GM13977 (cell line): ENCODE measurements at regions not wholly inside any gene's neighbourhood (a gene's known extent, or its start where the extent isn't known, plus 50 kb on each side); places are given as distances from the start of the nearest gene placed in this dataset.
"Not testable (repeated sequence)": the region's sequence is repeated elsewhere in the genome, so short reads cannot be mapped to it uniquely, and the experiment has no call there.

Source experiments
- DNase-seq: peaks from one replicate; pipeline ENCODE4 v3.0.0; 2012; ENCODE audit warnings: low spot score
- in situ Hi-C: fragments of 300-500 bp; cut with MboI; formaldehyde crosslinking; loops from one replicate; pipeline ENCODE4 v1.12.0; 2022; ENCODE audit warnings: low sequenced_read_pairs, low pct_unique_long_range_greater_than_20kb, mixed read lengths, inconsistent platforms; ENCODE audit not compliant: unreplicated experiment
- TF ChIP-seq, protein P1 (sequence below): IDR thresholded peaks from 2 replicates; pipeline ENCODE4 v1.5.1; 2012; ENCODE audit warnings: mild to moderate bottlenecking, control low read depth; ENCODE audit not compliant: insufficient read depth; ENCODE audit errors: extremely low read depth, missing control alignments

DNA sequence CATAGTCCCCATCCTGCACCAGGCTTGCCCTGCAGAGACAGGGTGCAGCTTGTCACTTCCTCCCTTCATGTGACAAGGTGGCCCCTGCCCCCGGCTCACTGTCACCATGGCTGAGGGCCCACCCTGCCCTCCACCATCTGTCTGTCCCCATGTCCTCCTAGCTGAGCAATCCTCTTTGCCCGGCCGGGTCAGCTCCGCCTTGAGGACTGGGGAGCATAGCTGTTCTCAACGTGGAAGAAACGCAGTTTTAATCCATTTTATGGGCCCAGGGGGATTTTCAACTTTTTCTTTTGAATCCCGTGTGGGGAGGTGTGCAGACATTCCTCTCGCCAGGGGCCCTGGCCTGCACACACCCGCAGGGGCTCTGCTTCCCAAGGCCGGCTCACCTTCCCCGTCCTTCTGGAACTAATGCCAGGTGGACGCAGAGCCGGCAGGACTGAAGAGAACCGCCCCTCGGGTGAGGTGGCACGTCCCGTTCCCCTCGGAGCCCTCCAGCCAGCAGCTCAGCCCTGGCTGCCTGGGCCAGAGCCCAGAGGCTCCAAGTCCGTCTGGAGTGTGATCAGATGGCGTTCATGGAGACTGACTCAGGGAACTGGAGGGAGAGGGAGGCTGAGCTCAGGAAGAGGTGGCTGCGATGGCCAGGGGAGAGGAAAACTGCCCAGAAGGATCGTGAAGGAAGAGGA is 1108.7 kb downstream of the BRD1 start:
- TF ChIP-seq, protein P1, sequence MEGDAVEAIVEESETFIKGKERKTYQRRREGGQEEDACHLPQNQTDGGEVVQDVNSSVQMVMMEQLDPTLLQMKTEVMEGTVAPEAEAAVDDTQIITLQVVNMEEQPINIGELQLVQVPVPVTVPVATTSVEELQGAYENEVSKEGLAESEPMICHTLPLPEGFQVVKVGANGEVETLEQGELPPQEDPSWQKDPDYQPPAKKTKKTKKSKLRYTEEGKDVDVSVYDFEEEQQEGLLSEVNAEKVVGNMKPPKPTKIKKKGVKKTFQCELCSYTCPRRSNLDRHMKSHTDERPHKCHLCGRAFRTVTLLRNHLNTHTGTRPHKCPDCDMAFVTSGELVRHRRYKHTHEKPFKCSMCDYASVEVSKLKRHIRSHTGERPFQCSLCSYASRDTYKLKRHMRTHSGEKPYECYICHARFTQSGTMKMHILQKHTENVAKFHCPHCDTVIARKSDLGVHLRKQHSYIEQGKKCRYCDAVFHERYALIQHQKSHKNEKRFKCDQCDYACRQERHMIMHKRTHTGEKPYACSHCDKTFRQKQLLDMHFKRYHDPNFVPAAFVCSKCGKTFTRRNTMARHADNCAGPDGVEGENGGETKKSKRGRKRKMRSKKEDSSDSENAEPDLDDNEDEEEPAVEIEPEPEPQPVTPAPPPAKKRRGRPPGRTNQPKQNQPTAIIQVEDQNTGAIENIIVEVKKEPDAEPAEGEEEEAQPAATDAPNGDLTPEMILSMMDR, result no peak
- DNase-seq, result no peak
- in situ Hi-C loops, result no loop called here

DNA sequence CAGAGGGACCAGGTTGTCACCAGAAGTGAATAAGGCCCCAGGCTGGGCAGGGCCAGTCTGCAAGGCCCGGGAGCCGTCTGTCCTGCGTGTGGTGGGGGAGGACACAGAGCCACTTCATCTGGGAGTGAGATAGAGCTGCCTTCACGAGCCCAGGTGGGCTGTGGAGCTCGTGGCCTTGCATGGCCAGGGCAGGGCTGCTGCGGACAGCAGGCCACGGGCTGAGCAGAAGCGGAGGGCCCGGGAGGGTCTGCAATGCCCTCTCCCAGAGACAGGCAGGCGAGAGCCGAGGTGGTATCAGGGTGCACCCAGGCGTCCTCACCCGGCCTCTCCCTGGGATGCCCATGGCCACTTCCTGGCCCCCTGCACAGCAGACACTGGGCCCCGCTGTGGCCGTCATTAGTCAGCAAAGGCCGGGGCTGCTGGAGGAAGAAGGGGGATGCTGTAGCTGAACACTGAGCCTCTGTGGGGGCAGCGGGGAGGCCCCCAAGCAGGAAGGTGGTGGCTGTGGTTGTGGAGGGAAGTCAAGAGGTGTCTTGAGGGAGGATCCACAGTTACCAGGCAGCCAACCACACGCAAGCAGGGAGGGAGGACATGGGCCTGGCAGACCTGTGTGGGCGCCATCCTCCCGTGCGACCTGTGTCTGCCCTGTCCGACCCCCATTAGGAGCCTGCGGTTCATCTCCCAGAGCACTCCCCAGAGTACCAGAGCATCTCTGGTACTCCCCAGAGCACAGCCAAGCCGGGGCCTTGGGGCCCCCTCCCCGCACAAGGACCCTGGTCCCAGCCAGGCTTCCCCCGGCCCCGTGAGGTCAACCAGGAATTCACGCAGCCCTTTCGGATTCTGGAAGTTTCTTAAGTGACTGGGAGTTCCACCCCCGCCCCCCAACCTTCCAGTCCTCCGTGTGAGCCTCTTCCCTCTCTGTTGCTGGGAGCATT is 1109.5 kb downstream of the BRD1 start:
- TF ChIP-seq, protein P1, result no peak
- no peak for DNase-seq
- in situ Hi-C loops, result no loop called here

DNA sequence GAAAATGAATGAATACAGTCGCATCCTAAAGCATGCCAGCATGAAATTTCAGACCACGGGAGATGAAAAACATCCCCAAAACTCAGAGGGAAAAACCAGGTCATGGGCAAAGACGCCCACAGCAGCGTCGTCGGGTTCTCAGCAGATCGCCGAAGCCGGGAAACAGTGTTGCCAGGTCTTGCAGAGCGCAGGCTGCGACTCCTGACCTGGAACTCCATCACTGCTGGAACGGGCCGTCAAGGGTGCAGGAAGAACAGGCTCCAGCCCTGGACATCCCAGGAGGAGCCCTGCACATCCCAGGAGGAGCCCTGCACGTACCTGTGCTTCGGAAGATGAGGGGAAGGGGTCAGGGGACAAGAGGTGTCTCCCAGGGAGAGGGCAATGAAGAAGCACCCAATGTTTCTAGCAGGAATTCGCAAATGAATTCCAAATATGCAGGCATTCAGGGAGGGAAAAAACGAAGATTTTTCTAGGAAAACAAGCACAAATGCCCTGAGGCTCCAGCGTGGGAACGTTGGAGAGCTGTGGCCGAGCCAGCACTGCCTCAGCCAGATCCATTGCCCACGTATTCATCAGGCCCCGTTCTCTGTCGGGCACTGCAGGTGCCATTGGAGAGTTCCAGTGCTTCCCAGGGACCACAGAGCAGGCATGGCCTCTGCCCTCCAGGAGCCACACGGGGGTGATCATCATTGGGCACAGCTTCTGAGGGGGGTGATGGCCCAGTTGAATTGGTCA is 1110.4 kb downstream of the BRD1 start:
- in situ Hi-C loops, result no loop called here
- TF ChIP-seq, protein P1, result no peak
- no peak for DNase-seq

DNA sequence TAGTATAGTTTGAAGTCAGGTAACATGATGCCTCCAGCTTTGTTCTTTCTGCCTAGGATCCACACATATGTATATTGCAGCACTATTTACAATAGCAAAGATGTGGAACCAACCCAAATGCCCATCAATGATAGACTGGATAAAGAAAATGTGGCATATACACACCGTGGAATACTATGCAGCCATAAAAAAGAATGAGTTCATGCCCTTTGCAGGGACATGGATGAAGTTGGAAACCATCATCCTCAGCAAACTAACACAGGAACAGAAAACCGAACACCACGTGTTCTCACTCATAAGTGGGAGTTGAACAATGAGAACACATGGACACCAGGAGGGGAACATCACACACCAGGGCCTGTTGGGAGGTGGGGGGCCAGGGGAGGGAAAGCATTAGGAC is 1111.5 kb downstream of the BRD1 start:
- in situ Hi-C loops, DNase-seq: not testable (repeated sequence)

DNA sequence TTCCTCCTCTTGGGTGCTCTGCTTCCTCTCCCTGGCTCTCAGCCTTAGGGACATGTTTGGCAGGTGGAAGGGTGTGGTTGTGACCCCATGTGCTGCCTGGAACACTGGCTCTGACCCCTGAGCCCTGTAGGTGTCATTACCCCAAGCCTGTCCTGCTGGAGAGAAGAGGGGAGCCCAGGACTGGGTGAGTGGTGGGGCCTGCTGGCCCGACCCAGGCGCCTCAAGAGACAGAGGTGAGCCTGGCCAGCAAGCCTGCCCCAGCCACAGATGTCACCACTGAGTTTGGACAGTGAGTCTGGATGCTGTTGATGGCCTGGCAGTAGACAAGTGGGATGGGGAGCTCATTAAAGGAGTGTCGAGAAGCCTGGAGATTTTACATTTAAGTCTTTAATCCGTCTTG is 1112.2 kb downstream of the BRD1 start:
- no peak for DNase-seq
- in situ Hi-C loops, result no loop called here

DNA sequence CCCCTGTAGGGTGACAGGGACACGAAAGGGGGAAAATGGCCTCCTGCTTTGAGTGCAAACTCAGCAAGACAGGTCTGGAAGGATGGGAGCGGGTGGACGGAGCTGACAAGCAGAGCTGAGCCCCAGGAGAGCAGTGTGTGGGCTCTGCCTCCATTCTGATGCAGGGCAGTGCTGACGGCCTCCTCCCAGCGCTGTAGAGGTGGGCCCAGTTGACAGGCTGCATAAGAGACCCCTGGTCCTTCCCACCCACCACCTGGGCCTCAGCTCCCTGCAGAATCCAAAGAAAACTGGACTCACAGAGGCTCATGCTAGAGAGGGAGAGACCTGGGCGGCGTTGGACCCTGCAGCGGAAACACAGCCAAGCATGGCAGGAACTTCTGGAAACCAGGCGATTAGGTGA is 1113.4 kb downstream of the BRD1 start:
- DNase-seq, result no peak
- TF ChIP-seq, protein P1, result no peak
- in situ Hi-C loops, result no loop called here

More for the DNA sequence above, 1112.2 kb downstream of the BRD1 start:
- TF ChIP-seq, protein P1, result no peak
